ENCODE measurements at regions not wholly inside any gene's neighbourhood (a gene's known extent, or its start where the extent isn't known, plus 50 kb on each side); places are given as distances from the start of the nearest gene placed in this dataset.

- no peaks in the 10 kb centered on the region for H3K4me1 Mint-ChIP-seq
- no peak overlapping the region for H3K4me3 Mint-ChIP-seq
- H3K27ac Mint-ChIP-seq: no peak overlapping the region
- ATAC-seq (ENCODE audit: low read depth): no peak
- peaks cover 2% of the 10 kb centered on the region for H3K27me3 Mint-ChIP-seq
- no peak for DNase-seq (ENCODE audit: low spot score in 2 of 2)
- peaks cover 9% of the 10 kb centered on the region for H3K9me3 Mint-ChIP-seq
- peaks cover 6% of the 10 kb centered on the region for H3K36me3 Mint-ChIP-seq
Measured at GRCh38 chr6:17021539-17021889, 80.3 kb upstream of the STMND1 start.

DNA sequence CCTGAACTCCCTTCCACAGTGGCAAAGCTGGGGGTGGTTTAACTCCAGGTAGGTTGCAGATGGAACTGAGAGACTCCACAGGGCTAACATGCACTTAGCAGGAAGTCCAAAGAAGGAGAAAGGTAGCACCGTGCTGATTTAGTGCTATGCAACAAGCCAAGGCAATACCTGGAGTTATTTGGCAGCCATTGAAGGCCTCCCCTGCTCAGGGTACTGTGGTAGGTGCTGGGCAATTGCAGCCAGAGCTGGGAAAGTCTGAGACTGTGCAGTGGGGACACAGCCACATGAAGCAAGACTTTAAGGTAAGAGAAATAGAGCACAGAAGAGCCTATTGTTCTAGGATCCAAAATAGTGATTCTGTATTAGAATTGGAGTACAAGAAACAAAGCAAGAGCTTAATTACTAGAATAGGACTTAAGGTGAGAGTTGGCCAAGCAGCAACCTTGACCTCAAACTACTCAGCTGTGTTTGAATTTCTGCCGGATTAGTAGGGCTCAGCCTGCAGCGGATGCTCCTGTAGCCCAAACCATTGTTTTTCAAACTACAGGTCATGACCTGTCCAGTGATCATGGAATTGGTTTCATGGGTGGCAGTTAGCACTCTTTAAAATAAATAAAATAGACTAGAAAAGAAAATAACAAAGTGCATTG is 80.8 kb upstream of the STMND1 start:
- no peak for ATAC-seq (ENCODE audit: low read depth)

GRCh38 chr6:17018425-17018824 is 83.4 kb upstream of the STMND1 start:
- Mint-ChIP-seq H3K9me3 (peaks cover 3% of the 10 kb centered on the region), H3K27ac (no peak overlapping the region), H3K4me3 (no peak overlapping the region), H3K36me3 (no peaks in the 10 kb centered on the region), H3K4me1 (no peaks in the 10 kb centered on the region), H3K27me3 (peaks cover 9% of the 10 kb centered on the region)
- no peak for DNase-seq (ENCODE audit: low spot score in 2 of 2)
- ATAC-seq (ENCODE audit: low read depth): no peak

More for the DNA sequence above, 80.8 kb upstream of the STMND1 start:
- Mint-ChIP-seq H3K27me3 (peaks cover 2% of the 10 kb centered on the region), H3K4me3 (no peak overlapping the region), H3K4me1 (no peaks in the 10 kb centered on the region), H3K27ac (no peak overlapping the region), H3K9me3 (peaks cover 9% of the 10 kb centered on the region), H3K36me3 (peaks cover 6% of the 10 kb centered on the region)
- no peak for DNase-seq (ENCODE audit: low spot score in 2 of 2)

DNA sequence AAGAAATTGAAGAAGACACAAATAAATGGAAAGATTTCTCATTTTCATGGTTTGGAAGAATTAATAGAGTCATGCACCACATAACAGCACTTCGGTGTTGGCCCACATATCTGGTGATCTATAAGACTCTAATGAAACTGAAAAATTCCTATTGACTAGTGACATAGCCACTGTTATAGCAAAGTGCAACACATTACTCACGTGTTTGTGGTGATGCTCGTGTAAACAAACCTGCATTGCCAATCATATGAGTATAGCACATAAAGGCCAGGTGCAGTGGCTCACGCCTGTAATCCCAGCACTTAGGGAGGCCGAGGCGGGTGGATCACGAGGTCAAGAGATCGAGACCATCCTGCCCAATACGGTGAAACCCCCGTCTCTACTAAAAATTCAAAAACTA is 84.4 kb upstream of the STMND1 start:
- no peaks in the 10 kb centered on the region for H3K36me3 Mint-ChIP-seq
- H3K9me3 Mint-ChIP-seq: peaks cover 3% of the 10 kb centered on the region
- no peak overlapping the region for H3K4me3 Mint-ChIP-seq
- ATAC-seq (ENCODE audit: low read depth) (no peak), DNase-seq (ENCODE audit: low spot score in 2 of 2) (no peak)
- H3K27me3 Mint-ChIP-seq: peaks cover 9% of the 10 kb centered on the region
- no peaks in the 10 kb centered on the region for H3K4me1 Mint-ChIP-seq
- H3K27ac Mint-ChIP-seq: no peak overlapping the region

GRCh38 chr6:17015551-17016381 is 86.1 kb upstream of the STMND1 start:
- no peak for DNase-seq (ENCODE audit: low spot score in 2 of 2)
- Mint-ChIP-seq H3K36me3 (no peaks in the 10 kb centered on the region), H3K27me3 (peaks cover 9% of the 10 kb centered on the region), H3K4me3 (peak overlapping the region; percentile 65), H3K9me3 (peaks cover 3% of the 10 kb centered on the region), H3K4me1 (no peaks in the 10 kb centered on the region), H3K27ac (no peak overlapping the region)
- peak; percentile 15 for ATAC-seq (ENCODE audit: low read depth)

DNA sequence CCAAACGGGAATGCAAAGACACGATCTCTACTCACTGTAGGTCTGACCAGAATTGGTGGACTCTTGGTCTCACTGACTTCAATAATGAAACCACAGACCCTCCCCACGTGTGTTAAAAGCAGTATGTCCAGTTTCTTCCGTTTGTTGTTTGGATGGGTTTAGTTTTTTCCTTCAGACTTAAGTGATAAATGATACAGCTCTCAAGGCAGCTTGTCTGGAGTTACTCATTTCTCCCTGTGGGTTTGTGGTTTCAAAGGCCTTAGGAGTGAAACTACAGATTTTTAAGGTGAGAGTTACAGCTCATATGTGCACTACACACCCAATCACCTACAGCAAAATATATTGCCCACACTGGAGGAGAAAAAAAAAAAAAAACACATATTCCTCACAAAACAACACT is 86.7 kb upstream of the STMND1 start:
- DNase-seq (ENCODE audit: low spot score in 2 of 2) (no peak), ATAC-seq (ENCODE audit: low read depth) (no peak)
- Mint-ChIP-seq H3K9me3 (peaks cover 4% of the 10 kb centered on the region), H3K36me3 (no peaks in the 10 kb centered on the region), H3K4me3 (no peak overlapping the region), H3K27ac (no peak overlapping the region), H3K4me1 (no peaks in the 10 kb centered on the region), H3K27me3 (peaks cover 9% of the 10 kb centered on the region)

DNA sequence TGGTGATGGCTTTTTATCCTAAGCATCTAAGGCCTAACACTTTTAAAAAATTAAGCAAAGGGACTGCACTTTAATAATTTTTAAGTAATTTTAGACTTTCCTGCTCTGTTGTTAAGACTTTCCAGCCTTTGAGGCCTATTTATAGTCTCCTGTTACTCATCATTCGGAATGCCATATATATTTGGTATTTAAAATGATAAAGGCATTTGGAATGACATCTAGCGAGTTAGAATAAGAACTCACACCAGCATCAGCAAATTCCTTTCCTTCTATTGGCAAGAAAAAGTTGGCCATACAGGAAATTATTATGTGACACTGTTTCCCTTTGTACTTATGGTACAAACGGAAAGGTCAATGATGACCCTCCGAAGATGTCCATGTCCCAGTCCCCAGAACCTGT is 88.1 kb upstream of the STMND1 start:
- no peak for DNase-seq (ENCODE audit: low spot score in 2 of 2)
- H3K4me3 Mint-ChIP-seq: no peak overlapping the region
- peaks cover 6% of the 10 kb centered on the region for H3K9me3 Mint-ChIP-seq
- no peak for ATAC-seq (ENCODE audit: low read depth)
- peaks cover 7% of the 10 kb centered on the region for H3K27me3 Mint-ChIP-seq
- no peaks in the 10 kb centered on the region for H3K4me1 Mint-ChIP-seq
- no peak overlapping the region for H3K27ac Mint-ChIP-seq
- H3K36me3 Mint-ChIP-seq: no peaks in the 10 kb centered on the region

GRCh38 chr6:17012421-17013225 is 89.2 kb upstream of the STMND1 start:
- no peak for DNase-seq (ENCODE audit: low spot score in 2 of 2)
- no peak for ATAC-seq (ENCODE audit: low read depth)
- Mint-ChIP-seq H3K4me3 (no peak overlapping the region), H3K4me1 (no peaks in the 10 kb centered on the region), H3K36me3 (no peaks in the 10 kb centered on the region), H3K9me3 (peaks cover 11% of the 10 kb centered on the region), H3K27me3 (peaks cover 9% of the 10 kb centered on the region), H3K27ac (no peak overlapping the region)

GRCh38 chr6:17011985-17012384 is 89.9 kb upstream of the STMND1 start:
- H3K9me3 Mint-ChIP-seq: peaks cover 11% of the 10 kb centered on the region
- H3K4me3 Mint-ChIP-seq: no peak overlapping the region
- DNase-seq (ENCODE audit: low spot score in 2 of 2): no peak
- peaks cover 9% of the 10 kb centered on the region for H3K27me3 Mint-ChIP-seq
- ATAC-seq (ENCODE audit: low read depth): no peak
- H3K27ac Mint-ChIP-seq: no peak overlapping the region
- H3K36me3 Mint-ChIP-seq: no peaks in the 10 kb centered on the region
- H3K4me1 Mint-ChIP-seq: no peaks in the 10 kb centered on the region

- H3K9me3 Mint-ChIP-seq: peaks cover 8% of the 10 kb centered on the region
- DNase-seq (ENCODE audit: low spot score in 2 of 2) (no peak), ATAC-seq (ENCODE audit: low read depth) (no peak)
- no peaks in the 10 kb centered on the region for H3K4me1 Mint-ChIP-seq
- H3K27ac Mint-ChIP-seq: no peak overlapping the region
- no peak overlapping the region for H3K4me3 Mint-ChIP-seq
- H3K36me3 Mint-ChIP-seq: no peaks in the 10 kb centered on the region
- peaks cover 4% of the 10 kb centered on the region for H3K27me3 Mint-ChIP-seq
Measured at GRCh38 chr6:17007749-17008148, 94.1 kb upstream of the STMND1 start.

DNA sequence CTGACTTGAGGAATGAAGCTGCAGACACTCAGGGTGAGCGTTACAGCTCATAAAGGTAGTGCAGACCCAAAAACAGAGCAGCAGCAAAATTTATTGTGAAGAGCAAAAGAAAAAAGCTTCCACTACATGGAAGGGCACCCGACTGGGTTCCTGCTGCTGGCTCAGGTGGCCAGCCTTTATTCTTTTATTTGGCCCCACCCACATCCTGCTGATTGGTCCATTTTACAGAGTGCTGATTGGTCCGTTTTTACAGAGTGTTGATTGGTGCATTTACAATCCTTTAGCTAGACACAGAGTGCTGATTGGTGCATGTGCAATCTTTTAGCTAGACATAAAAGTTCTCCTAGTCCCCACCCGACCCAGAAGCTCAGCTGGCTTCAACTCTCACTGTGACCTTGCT is 95.3 kb upstream of the STMND1 start:
- DNase-seq (ENCODE audit: low spot score in 2 of 2) (no peak), ATAC-seq (ENCODE audit: low read depth) (no peak)
- H3K4me3 Mint-ChIP-seq: no peak overlapping the region
- no peak overlapping the region for H3K27ac Mint-ChIP-seq
- peaks cover 8% of the 10 kb centered on the region for H3K9me3 Mint-ChIP-seq
- no peaks in the 10 kb centered on the region for H3K36me3 Mint-ChIP-seq
- peaks cover 6% of the 10 kb centered on the region for H3K27me3 Mint-ChIP-seq
- H3K4me1 Mint-ChIP-seq: no peaks in the 10 kb centered on the region

DNA sequence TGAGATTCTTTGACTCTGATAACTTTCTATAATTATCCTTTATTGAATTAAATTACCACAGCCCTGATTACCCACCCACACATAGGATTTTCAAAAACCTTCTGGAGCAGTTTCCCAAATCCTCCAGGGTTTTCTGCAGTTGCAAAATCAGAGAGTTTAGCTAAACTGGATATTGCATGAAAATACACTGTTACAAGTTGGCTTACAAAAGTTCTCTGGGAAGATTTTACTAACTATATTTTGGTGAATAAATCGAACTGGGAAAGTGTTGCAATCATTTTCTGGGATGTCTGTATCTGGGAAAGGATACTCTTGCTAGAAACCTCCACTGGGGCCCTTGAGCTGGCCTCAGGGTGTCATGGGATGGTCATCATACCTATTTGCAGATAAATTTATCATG is 97.6 kb upstream of the STMND1 start:
- peaks cover 9% of the 10 kb centered on the region for H3K27me3 Mint-ChIP-seq
- no peak for DNase-seq (ENCODE audit: low spot score in 2 of 2)
- no peak for ATAC-seq (ENCODE audit: low read depth)
- H3K9me3 Mint-ChIP-seq: peaks cover 8% of the 10 kb centered on the region
- no peak overlapping the region for H3K4me3 Mint-ChIP-seq
- no peaks in the 10 kb centered on the region for H3K36me3 Mint-ChIP-seq
- H3K4me1 Mint-ChIP-seq: no peaks in the 10 kb centered on the region
- no peak overlapping the region for H3K27ac Mint-ChIP-seq

DNA sequence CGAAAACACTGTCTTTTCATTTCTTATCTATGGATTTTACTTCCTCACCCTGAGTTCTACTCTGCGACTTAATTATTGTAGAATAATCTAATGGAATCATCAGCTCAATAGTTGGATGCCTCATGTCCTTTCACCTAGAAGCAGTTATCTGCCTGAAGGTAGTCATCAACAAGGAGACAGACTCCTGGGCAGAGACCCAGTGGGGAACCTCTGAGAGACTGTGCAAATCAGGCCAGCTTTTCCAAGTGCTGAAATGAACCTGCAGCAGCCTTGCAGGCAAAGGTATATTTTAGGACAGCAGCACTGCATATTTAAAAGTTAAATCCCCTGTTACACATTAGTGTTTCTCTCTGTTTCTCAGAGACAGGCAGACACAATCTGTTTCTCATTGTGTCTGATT is 99.7 kb upstream of the STMND1 start:
- H3K4me3 Mint-ChIP-seq: no peak overlapping the region
- peaks cover 14% of the 10 kb centered on the region for H3K27me3 Mint-ChIP-seq
- no peak overlapping the region for H3K27ac Mint-ChIP-seq
- no peaks in the 10 kb centered on the region for H3K36me3 Mint-ChIP-seq
- no peak for DNase-seq (ENCODE audit: low spot score in 2 of 2)
- no peaks in the 10 kb centered on the region for H3K4me1 Mint-ChIP-seq
- H3K9me3 Mint-ChIP-seq: peaks cover 2% of the 10 kb centered on the region
- ATAC-seq (ENCODE audit: low read depth): no peak

DNA sequence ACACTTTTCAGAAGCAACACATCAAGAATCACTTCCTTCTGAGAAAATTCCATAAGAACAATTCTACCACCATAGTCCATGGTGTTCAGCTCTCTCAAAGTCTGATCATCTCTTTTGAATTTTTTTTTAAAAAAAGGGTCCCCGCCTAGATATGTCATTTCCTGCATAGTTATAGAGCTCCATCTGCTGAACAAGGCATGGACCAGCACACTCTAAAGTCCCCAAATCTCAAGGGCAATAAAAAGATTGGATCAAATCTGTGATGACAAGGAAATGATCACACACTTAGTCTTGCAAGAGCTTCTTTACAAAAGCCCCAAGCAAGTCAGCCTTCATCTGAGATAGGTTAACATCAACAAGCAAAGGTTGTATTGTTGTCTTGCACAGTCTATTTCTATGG is 100.7 kb upstream of the STMND1 start:
- H3K27me3 Mint-ChIP-seq: peaks cover 16% of the 10 kb centered on the region
- H3K27ac Mint-ChIP-seq: no peak overlapping the region
- H3K4me1 Mint-ChIP-seq: no peaks in the 10 kb centered on the region
- H3K36me3 Mint-ChIP-seq: no peaks in the 10 kb centered on the region
- no peak overlapping the region for H3K4me3 Mint-ChIP-seq
- no peak for DNase-seq (ENCODE audit: low spot score in 2 of 2)
- no peak for ATAC-seq (ENCODE audit: low read depth)
- peaks cover 4% of the 10 kb centered on the region for H3K9me3 Mint-ChIP-seq
